ENCODE measurements at regions not wholly inside any gene's neighbourhood (a gene's known extent, or its start where the extent isn't known, plus 50 kb on each side); places are given as distances from the start of the nearest gene placed in this dataset.

GRCh38 chr10:123269675-123270074 is 115.5 kb downstream of the BUB3 start:
- TF ChIP-seq EZH2 (IDR thresholded peaks at IDR 0.05; ENCODE audit: insufficient read depth, poor library complexity, severe bottlenecking), result no peak
- TF ChIP-seq EZH2phosphoT487 (IDR thresholded peaks at IDR 0.05; ENCODE audit: insufficient read depth, low read depth), result no peak

Measured in GM23248 (cell line).